SK-N-SH treated with all-trans-retinoic acid at 6 μM for 48 hours (cell line): ENCODE measurements at regions not wholly inside any gene's neighbourhood (a gene's known extent, or its start where the extent isn't known, plus 50 kb on each side); places are given as distances from the start of the nearest gene placed in this dataset.

Experiments
- SNAI2 ChIP-seq: fragments of 250-450 bp; sonication (Bioruptor Pico); IDR thresholded peaks from 2 replicates; pipeline ENCODE4 v1.5.0; 2020; ENCODE audit warnings: mild to moderate bottlenecking, moderate library complexity
- TSHZ2 ChIP-seq: fragments of 250-450 bp; sonication (Bioruptor Pico); IDR thresholded peaks from 2 replicates; pipeline ENCODE4 v1.5.0; 2020; ENCODE audit warnings: mild to moderate bottlenecking, moderate library complexity
- ZFP30 ChIP-seq: fragments of 450-650 bp; formaldehyde crosslinking; IDR thresholded peaks from 2 replicates; pipeline ENCODE4 v1.5.0; 2022; ENCODE audit warnings: mild to moderate bottlenecking, moderate library complexity
- TF ChIP-seq, protein P1 (sequence below): fragments of 250-450 bp; sonication (Bioruptor Pico); IDR thresholded peaks from 2 replicates; pipeline ENCODE4 v1.5.1; 2021; ENCODE audit warnings: mild to moderate bottlenecking, moderate library complexity
- TF ChIP-seq, protein P2 (sequence below): fragments of 250-450 bp; sonication (Bioruptor Pico); IDR thresholded peaks from 2 replicates; pipeline ENCODE4 v1.8.0; 2021; ENCODE audit warnings: low read depth, mild to moderate bottlenecking, moderate library complexity, borderline replicate concordance

DNA sequence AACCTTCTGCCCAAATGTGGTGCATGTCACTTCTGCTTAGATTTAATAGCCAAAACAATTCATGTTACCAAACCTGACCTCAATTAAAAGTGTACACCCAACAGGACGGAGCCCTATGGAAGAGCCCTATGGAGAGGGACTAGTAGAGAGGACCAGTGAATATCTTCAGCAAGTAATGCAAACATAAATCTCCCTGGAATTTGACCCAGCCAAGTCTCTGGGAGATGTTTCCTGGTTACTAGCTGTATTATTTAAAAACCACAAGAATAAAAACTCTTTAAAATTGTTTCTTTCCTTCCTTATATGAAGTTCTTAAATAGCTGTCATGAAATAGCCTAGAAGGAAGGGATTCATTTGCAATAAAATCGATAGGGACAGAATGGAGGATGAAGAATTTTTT is 255.8 kb downstream of the CDH11 start:
- TF ChIP-seq, protein P1, sequence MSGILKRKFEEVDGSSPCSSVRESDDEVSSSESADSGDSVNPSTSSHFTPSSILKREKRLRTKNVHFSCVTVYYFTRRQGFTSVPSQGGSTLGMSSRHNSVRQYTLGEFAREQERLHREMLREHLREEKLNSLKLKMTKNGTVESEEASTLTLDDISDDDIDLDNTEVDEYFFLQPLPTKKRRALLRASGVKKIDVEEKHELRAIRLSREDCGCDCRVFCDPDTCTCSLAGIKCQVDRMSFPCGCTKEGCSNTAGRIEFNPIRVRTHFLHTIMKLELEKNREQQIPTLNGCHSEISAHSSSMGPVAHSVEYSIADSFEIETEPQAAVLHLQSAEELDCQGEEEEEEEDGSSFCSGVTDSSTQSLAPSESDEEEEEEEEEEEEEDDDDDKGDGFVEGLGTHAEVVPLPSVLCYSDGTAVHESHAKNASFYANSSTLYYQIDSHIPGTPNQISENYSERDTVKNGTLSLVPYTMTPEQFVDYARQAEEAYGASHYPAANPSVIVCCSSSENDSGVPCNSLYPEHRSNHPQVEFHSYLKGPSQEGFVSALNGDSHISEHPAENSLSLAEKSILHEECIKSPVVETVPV (CRISPR knock-in tag), result no peak
- TF ChIP-seq SNAI2 (CRISPR knock-in tag) (no peak), TSHZ2 (no peak), ZFP30 (CRISPR knock-in tag) (no peak)
- TF ChIP-seq, protein P2, sequence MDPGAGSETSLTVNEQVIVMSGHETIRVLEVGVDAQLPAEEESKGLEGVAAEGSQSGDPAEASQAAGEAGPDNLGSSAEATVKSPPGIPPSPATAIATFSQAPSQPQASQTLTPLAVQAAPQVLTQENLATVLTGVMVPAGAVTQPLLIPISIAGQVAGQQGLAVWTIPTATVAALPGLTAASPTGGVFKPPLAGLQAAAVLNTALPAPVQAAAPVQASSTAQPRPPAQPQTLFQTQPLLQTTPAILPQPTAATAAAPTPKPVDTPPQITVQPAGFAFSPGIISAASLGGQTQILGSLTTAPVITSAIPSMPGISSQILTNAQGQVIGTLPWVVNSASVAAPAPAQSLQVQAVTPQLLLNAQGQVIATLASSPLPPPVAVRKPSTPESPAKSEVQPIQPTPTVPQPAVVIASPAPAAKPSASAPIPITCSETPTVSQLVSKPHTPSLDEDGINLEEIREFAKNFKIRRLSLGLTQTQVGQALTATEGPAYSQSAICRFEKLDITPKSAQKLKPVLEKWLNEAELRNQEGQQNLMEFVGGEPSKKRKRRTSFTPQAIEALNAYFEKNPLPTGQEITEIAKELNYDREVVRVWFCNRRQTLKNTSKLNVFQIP (CRISPR knock-in tag), result no peak
